ENCODE measurements at regions not wholly inside any gene's neighbourhood (a gene's known extent, or its start where the extent isn't known, plus 50 kb on each side); places are given as distances from the start of the nearest gene placed in this dataset.

DNA sequence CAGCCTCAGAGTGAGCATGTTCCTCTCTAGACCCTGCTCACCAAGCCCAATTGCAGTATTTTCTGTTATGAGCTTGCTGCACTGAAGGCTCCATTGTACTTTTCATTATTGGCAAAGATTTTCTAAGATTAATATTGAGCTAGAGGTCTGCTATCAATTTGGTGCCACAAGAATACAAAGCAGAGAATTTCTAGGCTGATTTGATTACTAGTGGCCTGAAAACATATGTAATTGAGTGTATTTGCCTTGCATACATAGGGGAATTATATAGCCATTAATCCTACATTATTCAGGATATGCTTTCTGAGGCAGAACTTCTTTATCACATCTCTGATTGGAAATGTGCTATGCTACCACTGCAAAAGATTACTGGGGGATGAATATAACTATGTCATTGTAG lies 322.9 kb upstream of the ZC3H12C start:
- TF ChIP-seq CTCF (optimal IDR thresholded peaks at IDR 0.05 in 1 of 3, IDR thresholded peaks at IDR 0.05 in 1 of 3, conservative IDR thresholded peaks at IDR 0.05 in 1 of 3; ENCODE audit: extremely low read depth in 1 of 3, insufficient read depth in 2 of 3, low read length in 3 of 3) (no peak), EZH2 (IDR thresholded peaks at IDR 0.05; ENCODE audit: low read length) (no peak)
